GM19025 (cell line): ENCODE measurements at regions not wholly inside any gene's neighbourhood (a gene's known extent, or its start where the extent isn't known, plus 50 kb on each side); places are given as distances from the start of the nearest gene placed in this dataset.

Source experiments
- ATAC-seq: cut with Tn5 transposase; IDR thresholded peaks from one replicate; pipeline ENCODE4 v1.9.1; 2021; ENCODE audit warnings: mild to moderate bottlenecking, low read depth, moderate library complexity; ENCODE audit not compliant: unreplicated experiment

- no peak for ATAC-seq
These were observed 194.7 kb downstream of the FGFR2 start for GRCh38 chr10:121403527-121403926.

GRCh38 chr10:121404611-121405010, 193.6 kb downstream of the FGFR2 start:
- ATAC-seq = no peak

- ATAC-seq = no peak
These were observed 193.1 kb downstream of the FGFR2 start for GRCh38 chr10:121405096-121405495.

GRCh38 chr10:121405549-121405948, 192.7 kb downstream of the FGFR2 start:
- no peak for ATAC-seq

- no peak for ATAC-seq
These were observed 192.3 kb downstream of the FGFR2 start for GRCh38 chr10:121405953-121406352.

- ATAC-seq = no peak
These were observed 191.3 kb downstream of the FGFR2 start for GRCh38 chr10:121406823-121407545.

GRCh38 chr10:121409466-121410104, 188.7 kb downstream of the FGFR2 start:
- ATAC-seq = no peak

- no peak for ATAC-seq
These were observed 187.2 kb downstream of the FGFR2 start for GRCh38 chr10:121411004-121411403.

GRCh38 chr10:121413951-121414350, 184.3 kb downstream of the FGFR2 start:
- ATAC-seq = no peak

GRCh38 chr10:121414366-121415062, 183.7 kb downstream of the FGFR2 start:
- ATAC-seq = no peak

GRCh38 chr10:121415063-121415399, 183.2 kb downstream of the FGFR2 start:
- no peak for ATAC-seq

GRCh38 chr10:121416071-121416470, 182.2 kb downstream of the FGFR2 start:
- ATAC-seq = no peak

- ATAC-seq = no peak
These were observed 180.9 kb downstream of the FGFR2 start for GRCh38 chr10:121417298-121417697.

GRCh38 chr10:121418126-121418777, 180.0 kb downstream of the FGFR2 start:
- no peak for ATAC-seq

GRCh38 chr10:121420006-121420405, 178.2 kb downstream of the FGFR2 start:
- no peak for ATAC-seq

- ATAC-seq = no peak
These were observed 176.1 kb downstream of the FGFR2 start for GRCh38 chr10:121422096-121422495.

- ATAC-seq = no peak
These were observed 172.6 kb downstream of the FGFR2 start for GRCh38 chr10:121425623-121426022.

GRCh38 chr10:121426307-121426706, 171.9 kb downstream of the FGFR2 start:
- ATAC-seq = no peak
